Raji (cell line): ENCODE measurements at regions not wholly inside any gene's neighbourhood (a gene's known extent, or its start where the extent isn't known, plus 50 kb on each side); places are given as distances from the start of the nearest gene placed in this dataset.

Experiments used
- POLR2A ChIP-seq: IDR thresholded peaks from 2 replicates; pipeline ENCODE4 v1.6.1; 2011; ENCODE audit warnings: low read depth, low read length, control low read depth; ENCODE audit not compliant: insufficient read depth

DNA sequence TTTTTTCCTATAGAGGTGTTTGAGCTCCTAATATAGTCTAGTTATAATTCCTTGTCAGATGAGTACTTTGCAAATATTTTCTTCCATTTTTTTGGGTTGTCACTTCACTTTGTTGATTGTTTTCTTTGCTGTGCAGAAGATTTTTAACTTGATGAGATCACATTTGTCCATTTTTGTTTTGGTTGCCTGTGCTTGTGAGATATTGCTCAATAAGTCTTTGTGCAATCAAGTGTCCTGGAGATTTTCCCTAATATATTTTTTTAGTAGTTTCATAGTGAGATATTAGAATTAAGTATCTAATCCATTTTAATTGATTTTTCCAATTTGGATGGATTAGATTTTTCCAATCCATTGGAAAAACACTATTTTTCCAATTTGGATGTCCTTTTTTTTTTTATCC lies 1395.5 kb downstream of the PLA2G4A start:
- no peak for TF ChIP-seq POLR2A

DNA sequence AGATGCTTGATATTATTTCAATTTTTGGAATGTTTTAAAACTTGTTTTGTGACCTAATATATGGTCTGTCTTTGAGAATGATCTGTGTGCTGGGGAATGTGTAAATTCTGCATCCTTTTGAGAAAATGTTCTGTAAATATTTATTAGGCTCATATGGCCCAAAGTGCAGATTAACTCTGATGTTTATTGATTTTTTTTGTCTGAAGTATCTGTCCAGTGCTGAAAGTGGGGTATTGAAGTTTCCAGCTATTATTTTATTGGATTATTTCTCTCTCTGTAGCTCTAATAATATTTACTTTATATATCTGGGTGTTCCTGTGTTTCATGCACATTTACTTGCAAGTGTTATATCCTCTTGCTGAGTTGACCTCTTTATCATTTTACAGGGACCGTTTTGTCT lies 1397.2 kb downstream of the PLA2G4A start:
- no peak for TF ChIP-seq POLR2A

DNA sequence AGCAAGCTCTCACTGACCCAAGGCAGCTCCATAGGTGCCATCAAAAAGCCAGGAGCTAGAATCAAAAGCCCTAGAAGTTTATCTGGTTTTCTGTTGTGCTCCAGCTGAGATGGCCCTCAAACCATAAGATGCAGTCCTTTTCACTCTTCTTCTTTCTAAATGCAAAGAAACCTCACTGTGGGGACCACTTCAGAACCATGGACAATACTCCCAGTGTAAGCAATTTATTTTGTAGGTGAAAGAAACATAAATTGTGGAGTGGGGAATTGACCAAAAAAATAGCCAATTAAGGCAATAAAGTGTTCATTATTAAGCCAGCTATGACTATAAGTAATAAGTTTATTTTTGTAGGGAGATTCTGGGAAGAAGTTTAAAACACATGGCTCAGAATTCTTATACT lies 1399.9 kb downstream of the PLA2G4A start:
- no peak for TF ChIP-seq POLR2A

DNA sequence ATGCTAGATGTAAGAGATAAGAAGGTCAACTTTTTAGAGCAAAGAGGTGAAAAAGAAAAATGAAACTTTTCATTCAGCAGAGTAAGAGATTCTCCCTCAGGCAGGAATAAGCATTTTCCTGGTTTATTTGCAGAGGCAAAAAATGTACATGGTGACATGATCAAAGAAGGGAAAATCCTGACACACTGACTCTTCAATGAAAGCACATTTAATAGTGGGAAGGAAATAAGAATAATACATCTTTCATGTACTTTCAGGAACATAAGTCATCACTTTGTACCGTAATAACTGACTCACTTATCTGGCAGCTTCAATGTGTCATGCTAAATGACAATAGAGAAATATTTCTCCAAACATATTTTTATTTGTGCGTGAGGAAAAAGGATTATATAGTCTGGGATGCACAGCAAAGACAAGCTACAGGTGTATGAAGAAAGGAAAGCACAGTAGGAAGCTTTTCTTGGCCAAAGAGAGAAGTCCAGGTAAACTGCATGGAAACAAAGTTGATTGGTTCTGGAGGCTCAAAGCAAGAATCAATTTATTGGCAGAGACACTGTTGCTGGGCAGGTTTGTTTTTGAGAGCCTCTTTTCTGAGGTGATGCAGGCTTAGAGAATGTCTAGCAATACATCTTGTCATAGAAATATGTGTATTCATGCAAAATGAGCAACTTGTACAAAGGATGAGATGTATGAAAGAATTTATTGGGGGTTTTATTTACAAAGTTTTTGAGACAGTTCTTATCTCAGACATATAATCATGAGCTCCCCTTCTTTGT lies 1409.0 kb downstream of the PLA2G4A start:
- TF ChIP-seq POLR2A: no peak

DNA sequence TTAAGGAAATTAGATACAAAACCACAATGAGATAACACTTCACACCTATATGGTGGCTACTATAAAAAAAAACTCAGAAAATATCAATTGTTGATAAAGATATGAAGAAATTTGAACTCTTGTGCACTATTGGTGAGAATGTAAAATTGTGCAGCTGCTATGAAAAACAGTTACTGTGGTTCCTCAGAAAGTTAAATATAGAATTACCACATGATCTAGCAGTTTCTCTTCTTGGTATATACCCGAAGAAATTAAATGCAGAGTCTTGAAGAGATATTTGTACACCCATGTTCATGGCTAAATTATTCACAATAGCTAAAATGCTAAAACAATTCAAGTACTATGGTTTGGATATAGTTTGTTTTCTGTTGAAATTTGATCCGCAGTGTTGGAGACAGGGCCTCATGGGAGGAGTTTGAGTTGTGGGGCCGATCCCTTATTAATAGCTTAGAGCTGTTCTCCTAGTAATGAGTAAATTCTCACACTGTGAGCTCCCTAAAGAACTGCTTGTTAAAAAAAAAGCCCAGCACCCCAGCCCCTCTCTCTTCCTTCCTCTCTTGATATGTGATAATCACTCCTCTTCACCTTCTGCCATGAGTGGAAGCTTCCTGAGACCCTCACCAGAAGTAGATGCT lies 1412.1 kb downstream of the PLA2G4A start:
- TF ChIP-seq POLR2A: no peak

DNA sequence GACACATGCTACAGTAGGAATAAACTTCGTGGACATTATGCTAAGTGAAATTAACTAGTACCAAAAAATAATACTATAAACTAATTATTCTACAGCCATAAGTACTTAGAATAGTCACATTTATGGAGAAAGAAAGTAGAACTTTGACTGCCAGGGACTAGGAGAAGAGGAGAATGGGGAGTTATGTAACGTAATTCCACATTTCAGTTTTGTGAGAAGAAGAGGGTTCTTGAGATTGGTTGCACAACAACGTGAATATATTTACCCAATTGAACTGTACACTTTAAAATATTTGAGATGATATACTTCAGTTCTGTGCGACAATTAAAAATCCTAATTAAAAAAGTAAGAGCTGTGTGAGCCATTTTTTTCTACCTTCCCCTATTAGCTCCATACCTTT lies 1412.9 kb downstream of the PLA2G4A start:
- no peak for TF ChIP-seq POLR2A

DNA sequence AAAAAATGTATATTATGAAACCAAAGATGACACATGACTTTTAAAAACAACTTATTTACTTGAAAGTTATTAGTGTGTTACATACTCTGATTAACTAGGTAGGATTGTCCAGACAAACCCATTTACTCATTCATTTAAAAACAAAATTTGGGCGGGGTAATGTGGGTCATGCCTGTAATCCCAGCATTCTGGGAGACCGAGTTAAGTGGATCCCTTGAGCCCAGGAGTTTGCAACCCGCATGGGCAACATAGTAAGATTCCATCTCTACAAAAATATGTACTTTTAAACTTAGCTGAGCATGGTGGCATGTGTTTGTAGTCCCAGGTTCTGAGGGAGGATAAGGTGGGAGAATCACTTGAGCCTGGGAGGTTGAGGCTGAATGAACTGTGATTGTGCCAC lies 1414.7 kb downstream of the PLA2G4A start:
- TF ChIP-seq POLR2A: no peak

DNA sequence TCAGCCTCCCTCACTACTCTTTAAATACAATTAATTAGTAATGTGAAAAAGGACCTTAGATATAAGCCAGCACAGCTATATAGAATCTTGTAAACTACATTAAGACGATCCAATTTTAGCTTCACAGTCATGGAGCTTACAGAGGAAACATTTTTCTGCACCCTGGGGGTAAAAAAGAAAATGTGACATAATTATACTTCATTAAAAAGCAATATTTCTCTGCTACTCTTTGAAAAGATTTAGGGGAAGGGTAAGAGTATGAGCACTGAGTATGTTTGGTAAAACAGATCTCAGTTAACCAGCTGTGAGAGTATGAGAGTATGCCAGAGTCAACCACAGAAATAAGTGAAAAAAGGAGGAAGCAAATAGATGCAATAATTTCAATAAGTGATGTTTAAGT lies 1415.9 kb downstream of the PLA2G4A start:
- no peak for TF ChIP-seq POLR2A

DNA sequence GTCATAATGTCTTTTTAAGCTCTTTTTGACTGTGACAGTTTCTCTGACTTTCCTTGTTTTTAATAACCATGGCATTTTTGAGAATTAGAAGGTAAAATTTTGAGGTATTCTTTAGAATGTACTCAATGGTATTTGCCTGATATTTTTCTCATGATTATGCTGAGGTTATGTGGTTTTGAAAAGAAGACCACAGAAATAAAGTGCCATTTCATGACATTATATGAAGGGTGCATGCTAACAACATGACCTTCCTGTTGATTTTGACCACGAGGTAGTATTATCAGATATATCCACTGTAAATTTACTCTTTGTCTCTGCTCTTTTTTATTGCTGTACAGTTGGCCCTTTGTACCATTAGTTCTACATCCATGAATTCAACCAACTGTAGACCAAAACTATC lies 1418.5 kb downstream of the PLA2G4A start:
- no peak for TF ChIP-seq POLR2A

DNA sequence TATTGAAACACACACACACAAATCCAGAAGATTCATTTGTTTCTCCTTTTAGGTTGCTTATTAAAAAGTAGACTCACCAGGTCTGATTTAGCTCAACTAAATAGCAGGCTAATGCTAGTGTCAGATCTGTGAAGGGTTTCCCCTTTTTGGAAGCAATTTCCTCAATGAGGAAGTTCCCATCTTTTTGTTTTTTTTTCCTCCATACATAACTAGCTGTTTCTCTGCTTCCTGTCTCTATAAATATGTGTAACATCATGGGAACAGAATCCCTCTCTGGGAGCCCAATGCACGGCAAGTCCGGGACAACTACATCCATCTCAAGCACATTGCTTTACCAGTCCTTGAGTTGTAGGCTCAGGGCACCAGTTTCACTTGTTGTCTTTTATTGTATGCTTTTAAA lies 1421.1 kb downstream of the PLA2G4A start:
- TF ChIP-seq POLR2A: no peak

DNA sequence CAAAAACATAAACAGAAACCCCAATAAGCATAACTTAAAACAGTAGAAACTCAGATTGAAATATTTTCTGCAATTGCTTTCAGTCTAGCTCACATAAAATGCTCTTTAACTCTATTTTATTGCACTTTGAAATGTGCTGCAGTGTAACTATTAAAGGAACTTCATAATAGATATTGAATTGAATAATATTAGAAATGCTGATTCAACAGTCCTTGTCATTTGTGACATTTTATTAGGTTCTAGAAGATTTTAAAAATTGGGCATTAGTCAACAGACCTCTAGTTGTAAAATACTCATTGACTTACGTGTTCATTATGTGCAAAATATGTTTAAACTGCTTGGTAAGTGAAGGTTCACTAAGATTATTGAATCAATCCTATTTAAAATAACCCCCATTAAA lies 1422.3 kb downstream of the PLA2G4A start:
- no peak for TF ChIP-seq POLR2A

DNA sequence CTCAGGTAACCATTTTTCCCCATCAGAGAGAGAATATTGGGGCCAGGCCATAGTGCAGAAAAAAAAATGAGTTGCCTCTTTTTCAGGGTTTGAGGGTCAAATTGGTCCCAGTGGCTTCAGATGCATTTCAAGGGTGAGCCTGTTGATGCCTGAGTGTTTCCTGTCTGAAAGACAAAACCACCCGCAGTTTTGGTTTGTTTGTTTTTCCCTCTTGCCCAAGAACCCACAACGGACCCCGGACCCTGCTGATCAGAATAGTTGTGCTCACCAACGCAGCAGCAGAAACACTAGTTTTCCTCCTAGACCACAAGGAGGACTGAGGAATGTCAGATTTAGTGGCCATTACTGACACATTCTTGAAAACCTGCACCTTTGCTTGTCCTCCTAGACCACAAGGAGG lies 1433.1 kb downstream of the PLA2G4A start:
- TF ChIP-seq POLR2A: no peak

DNA sequence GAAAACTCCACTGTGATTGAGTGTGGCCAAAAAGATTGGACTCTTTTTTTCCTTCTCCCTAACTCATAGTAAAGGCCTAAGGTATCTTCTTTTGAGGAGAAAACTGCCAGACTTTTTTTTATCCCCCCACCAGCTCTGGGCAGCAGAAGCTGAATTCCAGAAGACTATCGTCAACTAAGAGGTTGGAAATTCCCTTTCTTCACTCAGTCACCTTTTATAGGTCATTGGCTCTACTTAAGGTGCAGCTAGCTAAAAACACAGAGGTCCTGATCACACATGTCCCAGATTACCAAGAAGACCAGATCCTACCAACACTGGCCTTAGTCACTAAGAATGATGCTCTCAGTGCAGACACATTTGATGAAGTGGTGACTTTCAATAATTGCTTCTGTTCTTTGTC lies 1441.2 kb downstream of the PLA2G4A start:
- TF ChIP-seq POLR2A: no peak

DNA sequence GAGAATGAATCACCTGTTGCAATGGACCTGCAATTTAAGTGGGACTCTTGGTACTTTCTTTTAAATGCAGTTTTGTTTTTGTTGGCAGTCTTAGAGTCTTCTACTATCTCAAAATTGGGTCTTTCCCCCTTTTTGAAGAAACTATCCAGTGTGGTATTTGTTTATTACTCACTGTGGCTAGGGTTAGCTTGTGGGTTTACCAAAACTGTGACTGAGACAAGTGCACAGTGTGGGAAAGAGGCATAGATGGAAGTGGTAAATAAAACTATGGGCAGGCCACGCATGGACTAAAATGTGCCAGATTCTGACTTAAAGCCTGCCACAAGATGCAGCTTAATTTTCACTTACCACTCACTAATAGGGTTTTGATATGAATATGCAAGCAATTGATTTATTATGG lies 1441.7 kb downstream of the PLA2G4A start:
- no peak for TF ChIP-seq POLR2A

DNA sequence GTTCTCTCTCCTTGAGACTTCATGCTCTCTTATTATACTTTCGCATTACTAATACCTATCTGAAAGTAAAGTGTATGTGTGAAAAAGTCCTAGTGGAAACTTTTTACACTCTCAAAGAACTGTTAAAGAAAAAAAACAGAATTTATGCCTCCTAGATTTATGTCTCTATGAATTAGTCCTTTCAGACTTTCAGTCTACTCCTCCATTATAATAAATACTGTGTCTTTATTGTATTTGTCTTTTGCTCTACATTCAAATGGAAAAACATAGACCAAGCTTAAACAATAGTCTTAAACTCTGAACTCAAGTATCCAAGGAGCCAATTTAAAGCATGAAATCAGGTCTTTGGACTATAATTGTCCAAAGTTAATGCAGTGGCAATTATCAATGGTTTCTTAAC lies 1449.0 kb downstream of the PLA2G4A start:
- TF ChIP-seq POLR2A: no peak

DNA sequence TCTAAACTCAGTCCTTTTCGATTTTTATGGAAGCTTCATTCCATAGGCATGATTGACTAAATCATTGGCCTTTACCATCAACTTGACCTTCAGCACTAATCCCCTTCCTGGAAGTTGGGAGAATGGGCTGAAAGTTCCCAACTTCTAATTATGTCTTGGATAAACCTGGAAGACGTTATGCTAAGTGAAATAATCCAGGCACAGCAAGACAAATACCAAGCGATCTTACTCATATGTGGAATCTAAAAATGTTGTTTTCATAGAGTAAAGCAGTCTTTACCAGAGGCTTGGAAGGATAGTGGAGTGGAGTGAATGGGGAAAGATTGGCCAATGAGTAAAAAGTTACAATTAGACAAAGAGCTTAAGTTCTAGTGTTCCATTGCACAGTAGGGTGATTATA lies 1453.2 kb downstream of the PLA2G4A start:
- no peak for TF ChIP-seq POLR2A

DNA sequence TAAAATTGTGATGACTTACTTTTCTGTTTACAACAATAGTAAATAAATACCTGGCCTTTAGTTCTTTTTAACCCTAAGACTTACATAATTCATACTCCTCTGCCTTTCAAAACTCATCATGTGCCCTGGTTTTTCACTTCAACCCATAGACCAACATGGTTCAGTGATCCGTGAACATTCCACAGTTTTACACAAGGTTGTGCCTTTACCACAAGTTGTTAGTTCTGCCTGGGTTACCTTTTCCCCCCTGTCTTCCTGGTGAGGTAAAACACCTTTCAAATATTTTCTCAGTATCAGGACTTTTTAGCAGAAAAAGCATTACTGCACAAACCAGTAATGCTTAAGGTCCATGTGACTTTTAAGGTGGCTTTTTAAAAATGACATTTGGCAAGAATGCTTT lies 1466.4 kb downstream of the PLA2G4A start:
- TF ChIP-seq POLR2A: no peak
